DOHH2 (cell line): ENCODE measurements at regions not wholly inside any gene's neighbourhood (a gene's known extent, or its start where the extent isn't known, plus 50 kb on each side); places are given as distances from the start of the nearest gene placed in this dataset.

ENCODE experiments used
- EZH2phosphoT487 ChIP-seq: fragments of 200-600 bp; sonication (generic); IDR thresholded peaks from 2 replicates; pipeline ENCODE4 v1.6.1; 2017; ENCODE audit warnings: borderline replicate concordance, mild to moderate bottlenecking, antibody characterized with exemption, low read length, moderate library complexity, mixed read lengths
- TF ChIP-seq, protein P1 (sequence below): fragments of 200-600 bp; sonication (generic); IDR thresholded peaks from one replicate; pipeline ENCODE4 v1.5.1; 2014; ENCODE audit warnings: antibody characterized with exemption, mild to moderate bottlenecking, low read depth, low read length; ENCODE audit not compliant: poor library complexity, severe bottlenecking

DNA sequence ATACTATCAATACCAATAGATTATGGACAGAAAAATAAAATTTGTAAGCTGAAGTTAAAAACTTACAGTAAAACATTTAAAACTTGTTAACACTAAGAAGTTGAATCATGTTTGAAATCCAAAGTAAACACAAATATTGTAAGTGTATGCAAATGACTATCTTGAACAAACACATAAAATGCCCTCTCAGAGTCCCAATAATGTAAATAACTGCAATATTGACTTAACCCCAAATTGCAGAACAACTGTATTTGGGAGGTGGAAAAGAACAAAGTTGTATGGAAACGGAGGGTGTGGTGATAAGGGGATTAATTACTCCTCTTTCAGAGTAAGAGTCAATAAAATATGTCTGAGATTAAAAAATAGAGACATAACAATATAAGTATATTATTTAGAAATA lies 140.0 kb upstream of the NOL4 start:
- TF ChIP-seq, protein P1, sequence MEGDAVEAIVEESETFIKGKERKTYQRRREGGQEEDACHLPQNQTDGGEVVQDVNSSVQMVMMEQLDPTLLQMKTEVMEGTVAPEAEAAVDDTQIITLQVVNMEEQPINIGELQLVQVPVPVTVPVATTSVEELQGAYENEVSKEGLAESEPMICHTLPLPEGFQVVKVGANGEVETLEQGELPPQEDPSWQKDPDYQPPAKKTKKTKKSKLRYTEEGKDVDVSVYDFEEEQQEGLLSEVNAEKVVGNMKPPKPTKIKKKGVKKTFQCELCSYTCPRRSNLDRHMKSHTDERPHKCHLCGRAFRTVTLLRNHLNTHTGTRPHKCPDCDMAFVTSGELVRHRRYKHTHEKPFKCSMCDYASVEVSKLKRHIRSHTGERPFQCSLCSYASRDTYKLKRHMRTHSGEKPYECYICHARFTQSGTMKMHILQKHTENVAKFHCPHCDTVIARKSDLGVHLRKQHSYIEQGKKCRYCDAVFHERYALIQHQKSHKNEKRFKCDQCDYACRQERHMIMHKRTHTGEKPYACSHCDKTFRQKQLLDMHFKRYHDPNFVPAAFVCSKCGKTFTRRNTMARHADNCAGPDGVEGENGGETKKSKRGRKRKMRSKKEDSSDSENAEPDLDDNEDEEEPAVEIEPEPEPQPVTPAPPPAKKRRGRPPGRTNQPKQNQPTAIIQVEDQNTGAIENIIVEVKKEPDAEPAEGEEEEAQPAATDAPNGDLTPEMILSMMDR: no peak
- TF ChIP-seq EZH2phosphoT487: no peak
